ENCODE measurements at regions not wholly inside any gene's neighbourhood (a gene's known extent, or its start where the extent isn't known, plus 50 kb on each side); places are given as distances from the start of the nearest gene placed in this dataset.

DNA sequence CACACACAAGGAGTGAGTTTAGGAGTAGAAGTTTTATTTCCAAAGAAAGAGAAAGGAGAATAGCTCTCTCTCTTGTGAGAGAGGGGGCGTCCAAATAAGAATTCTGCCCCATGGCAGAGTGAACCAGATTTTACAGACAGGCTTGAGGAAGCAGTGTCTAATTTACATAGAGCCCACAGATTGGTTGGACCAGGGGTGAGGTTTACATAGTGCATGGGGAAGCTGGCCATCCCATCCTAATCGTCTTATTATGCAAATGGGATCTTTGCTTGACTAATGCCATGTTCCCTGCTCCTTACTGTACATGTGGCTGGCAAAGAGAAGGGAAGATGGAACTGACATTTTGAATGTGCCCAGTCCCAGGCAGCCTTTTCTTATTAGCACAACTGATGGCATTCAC is 60.0 kb upstream of the ACSM6 start:
- TF ChIP-seq SIN3A (IDR thresholded peaks at IDR 0.05; ENCODE audit: low read depth) (no peak), YY1 (IDR thresholded peaks at IDR 0.05; ENCODE audit: extremely low read depth, insufficient replicate concordance, low read depth, low read length) (no peak), RAD21 (IDR thresholded peaks at IDR 0.05; ENCODE audit: low read depth) (no peak), POLR2A (IDR thresholded peaks at IDR 0.05; ENCODE audit: borderline replicate concordance, extremely low read depth, insufficient read depth, insufficient read length) (no peak), SP1 (IDR thresholded peaks at IDR 0.05; ENCODE audit: low read depth) (no peak), EZH2 (IDR thresholded peaks at IDR 0.05) (no peak), ZFX (IDR thresholded peaks at IDR 0.05) (no peak), POLR2AphosphoS5 (IDR thresholded peaks at IDR 0.05; ENCODE audit: low read depth, low read length) (no peak), TCF7L2 (IDR thresholded peaks at IDR 0.05; ENCODE audit: borderline replicate concordance, extremely low read depth, insufficient read depth, insufficient read length) (no peak), ELF1 (IDR thresholded peaks at IDR 0.05; ENCODE audit: borderline replicate concordance, low read depth) (no peak), SRF (IDR thresholded peaks at IDR 0.05; ENCODE audit: low read depth) (no peak), CEBPB (IDR thresholded peaks at IDR 0.05; ENCODE audit: low read depth) (no peak)
- TF ChIP-seq, protein P1, sequence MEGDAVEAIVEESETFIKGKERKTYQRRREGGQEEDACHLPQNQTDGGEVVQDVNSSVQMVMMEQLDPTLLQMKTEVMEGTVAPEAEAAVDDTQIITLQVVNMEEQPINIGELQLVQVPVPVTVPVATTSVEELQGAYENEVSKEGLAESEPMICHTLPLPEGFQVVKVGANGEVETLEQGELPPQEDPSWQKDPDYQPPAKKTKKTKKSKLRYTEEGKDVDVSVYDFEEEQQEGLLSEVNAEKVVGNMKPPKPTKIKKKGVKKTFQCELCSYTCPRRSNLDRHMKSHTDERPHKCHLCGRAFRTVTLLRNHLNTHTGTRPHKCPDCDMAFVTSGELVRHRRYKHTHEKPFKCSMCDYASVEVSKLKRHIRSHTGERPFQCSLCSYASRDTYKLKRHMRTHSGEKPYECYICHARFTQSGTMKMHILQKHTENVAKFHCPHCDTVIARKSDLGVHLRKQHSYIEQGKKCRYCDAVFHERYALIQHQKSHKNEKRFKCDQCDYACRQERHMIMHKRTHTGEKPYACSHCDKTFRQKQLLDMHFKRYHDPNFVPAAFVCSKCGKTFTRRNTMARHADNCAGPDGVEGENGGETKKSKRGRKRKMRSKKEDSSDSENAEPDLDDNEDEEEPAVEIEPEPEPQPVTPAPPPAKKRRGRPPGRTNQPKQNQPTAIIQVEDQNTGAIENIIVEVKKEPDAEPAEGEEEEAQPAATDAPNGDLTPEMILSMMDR (IDR thresholded peaks at IDR 0.05 in 2 of 3, conservative IDR thresholded peaks at IDR 0.05 in 1 of 3; ENCODE audit: borderline replicate concordance in 1 of 3, insufficient read depth in 1 of 3, low read depth in 2 of 3, low read length in 2 of 3) = no peak
- TF ChIP-seq, protein P2, sequence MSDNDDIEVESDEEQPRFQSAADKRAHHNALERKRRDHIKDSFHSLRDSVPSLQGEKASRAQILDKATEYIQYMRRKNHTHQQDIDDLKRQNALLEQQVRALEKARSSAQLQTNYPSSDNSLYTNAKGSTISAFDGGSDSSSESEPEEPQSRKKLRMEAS (IDR thresholded peaks at IDR 0.05) = no peak

Data from HCT116 (cell line).